K562 (cell line): ENCODE measurements at regions not wholly inside any gene's neighbourhood (a gene's known extent, or its start where the extent isn't known, plus 50 kb on each side); places are given as distances from the start of the nearest gene placed in this dataset.
A peak's percentile ranks its signal among the peaks of the same experiment; 100 is the strongest.

Experiments used
- ATAC-seq: fragments of 200-7000 bp; cut with Tn5 transposase; 3 replicates; pipeline ENCODE4 v1.9.1; 2020; ENCODE audit warnings: moderate library complexity
- BruUV-seq: library from RNA; stranded (reverse); fragments of 400-500 nt; replicated peaks from 2 replicates; lab custom pipeline; 2021; lab: Mats Ljungman, UMichigan
- CTCF ChIA-PET: fragments of 300-600 bp; formaldehyde crosslinking; extraction: SDS; loops from one replicate; lab custom pipeline; 2021; ENCODE audit warnings: low intra/inter-chr PET ratio; lab: Yijun Ruan, JAX
- POLR2A ChIA-PET: fragments of 300-600, 350-650 bp; sonication (Branson Sonifier 250); formaldehyde crosslinking; extraction: SDS; loops from one replicate; lab custom pipeline; 2021; ENCODE audit warnings: antibody characterized with exemption, inconsistent platforms; lab: Yijun Ruan, JAX
- DNase-seq, 4 experiments: peaks; one replicate each; pipeline versions ENCODE4 v3.0.0 to v3.0.0-alpha.2; 2011 to 2018; ENCODE audit warnings: low spot score in 3 of 4, mixed read lengths in 3 of 4; ENCODE audit errors: extremely low read depth in 1 of 4
- FAIRE-seq: peaks from 2 replicates; lab custom pipeline; 2011; peaks lifted over from hg19 to GRCh38; lab: Jason Lieb, UNC
- H2AFZ ChIP-seq: 2 replicates; pipeline ENCODE4 v1.6.0; 2011; ENCODE audit warnings: low read depth, low read length, control low read depth, inconsistent platforms
- H3K27ac ChIP-seq: fragments of 200-600 bp; 3 replicates; pipeline ENCODE4 v1.8.0; 2011; ENCODE audit warnings: low read depth, mild to moderate bottlenecking, control low read depth, inconsistent platforms, low read length, moderate library complexity, mixed read lengths; ENCODE audit errors: extremely low read depth
- H3K27me3 ChIP-seq, 2 experiments: fragments of 300-600 bp in 1 of 2; 2 replicates in 1 of 2; 3 replicates in 1 of 2; pipeline versions ENCODE4 v1.6.0 to v1.8.0; 2011; ENCODE audit warnings: inconsistent platforms in 2 of 2, low read length in 2 of 2, mild to moderate bottlenecking in 1 of 2, mixed read lengths in 1 of 2, moderate library complexity in 1 of 2; ENCODE audit not compliant: control insufficient read depth in 2 of 2, insufficient read depth in 2 of 2
- H3K36me3 ChIP-seq: fragments of 300-600 bp; 3 replicates; pipeline ENCODE4 v1.8.0; 2011; ENCODE audit warnings: mild to moderate bottlenecking, low read length, inconsistent platforms; ENCODE audit not compliant: control insufficient read depth, insufficient read depth
- H3K4me1 ChIP-seq, 2 experiments: fragments of 200-600 bp in 1 of 2; replicated peaks in 1 of 2; 2 replicates in 1 of 2; 3 replicates in 1 of 2; pipeline versions ENCODE4 v1.5.1 to v1.8.0; 2011; ENCODE audit warnings: inconsistent platforms in 2 of 2, low read length in 2 of 2, mild to moderate bottlenecking in 1 of 2, mixed read lengths in 1 of 2, moderate library complexity in 1 of 2; ENCODE audit not compliant: control insufficient read depth in 2 of 2, insufficient read depth in 2 of 2
- H3K4me2 ChIP-seq: 2 replicates; pipeline ENCODE4 v1.6.1; 2011; ENCODE audit warnings: low read length, control low read depth, inconsistent platforms, mixed read lengths; ENCODE audit not compliant: insufficient read depth
- H3K4me3 ChIP-seq: fragments of 200-600 bp; sonication (generic), shearing (Covaris generic); 2 replicates; pipeline ENCODE4 v1.5.1; 2016; ENCODE audit warnings: control low read depth, inconsistent platforms
- H3K79me2 ChIP-seq: fragments of 200-600 bp; 3 replicates; pipeline ENCODE4 v1.8.0; 2011; ENCODE audit warnings: low read length, inconsistent platforms; ENCODE audit not compliant: control insufficient read depth, insufficient read depth
- H3K9ac ChIP-seq, 2 experiments: 2 replicates each; pipeline versions ENCODE4 v1.6.0 to v1.6.1; 2011; ENCODE audit warnings: low read depth in 2 of 2, low read length in 2 of 2, control low read depth in 1 of 2, inconsistent platforms in 1 of 2, mild to moderate bottlenecking in 1 of 2, mixed read lengths in 1 of 2; ENCODE audit not compliant: insufficient read depth in 1 of 2
- H3K9me1 ChIP-seq: one replicate; pipeline ENCODE4 v1.6.0; 2011; ENCODE audit warnings: inconsistent platforms, mild to moderate bottlenecking, low read length, moderate library complexity; ENCODE audit not compliant: control insufficient read depth, insufficient read depth
- H3K9me3 ChIP-seq: replicated peaks from 2 replicates; pipeline ENCODE4 v1.5.1; 2011; ENCODE audit warnings: low read depth, low read length, inconsistent platforms; ENCODE audit not compliant: control insufficient read depth, insufficient read depth
- H4K20me1 ChIP-seq: replicated peaks from 2 replicates; pipeline ENCODE4 v1.6.1; 2011; ENCODE audit warnings: low read length, inconsistent platforms, mixed read lengths; ENCODE audit not compliant: control insufficient read depth, insufficient read depth
- WGBS: fragments of 100-300 bp; shearing (Covaris generic); methylation state at CpG from one replicate; pipeline ENCODE4 v1.1.6; 2016; ENCODE audit warnings: low coverage, mixed read lengths; ENCODE audit not compliant: insufficient coverage; ENCODE audit errors: missing lambda C conversion rate; 5-methylcytosine and 5-hydroxymethylcytosine counted together
- in situ Hi-C: fragments of 300-500 bp; cut with MboI; formaldehyde crosslinking; loops from 4 replicates; pipeline ENCODE4 v1.15.0; 2018; ENCODE audit warnings: inconsistent platforms, mixed read lengths
- intact Hi-C: fragments of 100-400 bp; cut with micrococcal nuclease; formaldehyde crosslinking; loops from 2 replicates; pipeline ENCODE4 v1.14.2; 2022
- TF ChIP-seq, protein P1 (sequence below): sonication (generic); formaldehyde crosslinking; IDR thresholded peaks from 2 replicates; pipeline ENCODE4 v1.8.0; 2023; ENCODE audit warnings: mild to moderate bottlenecking, missing genetic modification reagents

DNA sequence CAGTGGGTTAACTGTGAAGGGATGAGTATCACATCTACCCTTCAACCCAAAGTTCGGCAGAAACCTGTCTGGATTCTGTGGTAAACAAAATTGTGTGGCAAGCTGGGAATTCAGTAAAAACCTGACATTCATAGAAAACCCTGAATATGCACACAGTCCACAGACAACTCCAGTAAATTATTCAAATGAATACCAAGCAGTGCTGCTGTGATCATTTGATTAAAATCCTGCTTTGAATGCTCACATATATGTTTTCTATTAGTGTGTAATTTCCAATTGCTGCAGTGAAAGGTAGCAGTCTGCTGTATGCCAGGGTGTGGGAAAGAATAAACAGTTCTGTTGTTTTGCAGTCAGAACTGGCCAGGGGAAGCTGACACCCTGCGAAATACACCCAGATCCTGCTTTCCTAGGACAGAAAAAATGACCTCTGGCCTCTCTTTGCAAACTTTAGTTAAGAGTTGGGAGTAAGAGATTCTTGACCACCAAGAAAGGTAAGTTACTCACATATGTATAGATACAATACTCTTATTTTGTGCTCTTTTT, 217.8 kb downstream of the FAM76B start:
- DNase-seq (no peak), FAIRE-seq (no peak), ATAC-seq (no peak)
- Histone ChIP-seq H3K36me3 (no peaks in the 10 kb centered on the region), H3K27ac (no peak overlapping the region), H4K20me1 (no peaks in the 10 kb centered on the region), H3K4me2 (no peak overlapping the region), H3K9me1 (no peaks in the 10 kb centered on the region), H3K4me1 (peaks cover 0 to 4% of the 10 kb centered on the region in 2 experiments; a peak in 1 of 5 replicates), H3K9ac (no peak overlapping the region), H2AFZ (0 out of 2 replicates have a peak overlapping the region, but pooled peaks have one; percentile 16), H3K9me3 (peaks cover 6% of the 10 kb centered on the region; the same call in 1 of the 2 replicates), H3K27me3 (no peaks in the 10 kb centered on the region), H3K4me3 (no peak overlapping the region), H3K79me2 (no peaks in the 10 kb centered on the region)
- ChIA-PET POLR2A (interaction anchor here (0.6 to 1.3 kb wide), 2 partner anchors 9 to 30 kb away, joined by 4 read pairs; no protein-coding TSS in a partner anchor), CTCF (no interaction called here)
- intact Hi-C loops, result no loop called here
- TF ChIP-seq, protein P1, sequence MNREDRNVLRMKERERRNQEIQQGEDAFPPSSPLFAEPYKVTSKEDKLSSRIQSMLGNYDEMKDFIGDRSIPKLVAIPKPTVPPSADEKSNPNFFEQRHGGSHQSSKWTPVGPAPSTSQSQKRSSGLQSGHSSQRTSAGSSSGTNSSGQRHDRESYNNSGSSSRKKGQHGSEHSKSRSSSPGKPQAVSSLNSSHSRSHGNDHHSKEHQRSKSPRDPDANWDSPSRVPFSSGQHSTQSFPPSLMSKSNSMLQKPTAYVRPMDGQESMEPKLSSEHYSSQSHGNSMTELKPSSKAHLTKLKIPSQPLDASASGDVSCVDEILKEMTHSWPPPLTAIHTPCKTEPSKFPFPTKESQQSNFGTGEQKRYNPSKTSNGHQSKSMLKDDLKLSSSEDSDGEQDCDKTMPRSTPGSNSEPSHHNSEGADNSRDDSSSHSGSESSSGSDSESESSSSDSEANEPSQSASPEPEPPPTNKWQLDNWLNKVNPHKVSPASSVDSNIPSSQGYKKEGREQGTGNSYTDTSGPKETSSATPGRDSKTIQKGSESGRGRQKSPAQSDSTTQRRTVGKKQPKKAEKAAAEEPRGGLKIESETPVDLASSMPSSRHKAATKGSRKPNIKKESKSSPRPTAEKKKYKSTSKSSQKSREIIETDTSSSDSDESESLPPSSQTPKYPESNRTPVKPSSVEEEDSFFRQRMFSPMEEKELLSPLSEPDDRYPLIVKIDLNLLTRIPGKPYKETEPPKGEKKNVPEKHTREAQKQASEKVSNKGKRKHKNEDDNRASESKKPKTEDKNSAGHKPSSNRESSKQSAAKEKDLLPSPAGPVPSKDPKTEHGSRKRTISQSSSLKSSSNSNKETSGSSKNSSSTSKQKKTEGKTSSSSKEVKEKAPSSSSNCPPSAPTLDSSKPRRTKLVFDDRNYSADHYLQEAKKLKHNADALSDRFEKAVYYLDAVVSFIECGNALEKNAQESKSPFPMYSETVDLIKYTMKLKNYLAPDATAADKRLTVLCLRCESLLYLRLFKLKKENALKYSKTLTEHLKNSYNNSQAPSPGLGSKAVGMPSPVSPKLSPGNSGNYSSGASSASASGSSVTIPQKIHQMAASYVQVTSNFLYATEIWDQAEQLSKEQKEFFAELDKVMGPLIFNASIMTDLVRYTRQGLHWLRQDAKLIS (CRISPR knock-in tag), result no peak
- 8% methylated on average over 2 of the region's 2 CpGs for WGBS
- no TSS peak for BruUV-seq
- in situ Hi-C loops, result no loop called here
